HL-60 (cell line): ENCODE measurements at regions not wholly inside any gene's neighbourhood (a gene's known extent, or its start where the extent isn't known, plus 50 kb on each side); places are given as distances from the start of the nearest gene placed in this dataset.

Experiments used
- DNase-seq, 2 experiments: peaks; one replicate each; pipeline ENCODE4 v3.0.0-alpha.2; 2010 to 2020; ENCODE audit warnings: low read depth in 1 of 2, low spot score in 1 of 2
- H3K27ac ChIP-seq: fragments of 250-450 bp; sonication (Bioruptor Pico); replicated peaks from 2 replicates; pipeline ENCODE4 v1.5.1; 2020; ENCODE audit warnings: mild to moderate bottlenecking, moderate library complexity
- H3K27me3 ChIP-seq: fragments of 250-450 bp; sonication (Bioruptor Pico); 2 replicates; pipeline ENCODE4 v1.5.1; 2021; ENCODE audit warnings: mild to moderate bottlenecking, moderate library complexity; ENCODE audit not compliant: insufficient read depth, poor library complexity, severe bottlenecking
- H3K4me3 ChIP-seq: replicated peaks from 2 replicates; pipeline ENCODE4 v1.5.1; 2011; ENCODE audit warnings: mild to moderate bottlenecking, control low read depth, low read length; ENCODE audit not compliant: insufficient read depth
- CTCF ChIP-seq: IDR thresholded peaks from one replicate; pipeline ENCODE4 v1.5.1; 2011; ENCODE audit warnings: low read length, control low read depth, inconsistent platforms; ENCODE audit not compliant: insufficient read depth
- GABPA ChIP-seq: IDR thresholded peaks from 2 replicates; pipeline ENCODE4 v1.6.1; 2012; ENCODE audit warnings: low read depth
- POLR2AphosphoS5 ChIP-seq: IDR thresholded peaks from 2 replicates; pipeline ENCODE4 v1.6.1; 2012; ENCODE audit warnings: low read depth
- REST ChIP-seq: IDR thresholded peaks from 2 replicates; pipeline ENCODE4 v1.6.1; 2012; ENCODE audit warnings: low read depth; ENCODE audit not compliant: insufficient replicate concordance
- SPI1 ChIP-seq: IDR thresholded peaks from 2 replicates; pipeline ENCODE4 v1.6.1; 2012; ENCODE audit warnings: low read depth, mild to moderate bottlenecking, borderline replicate concordance

GRCh38 chr11:129738242-129738641 is 77.4 kb upstream of the TMEM45B start:
- DNase-seq, result no peak
- TF ChIP-seq CTCF (no peak), REST (no peak), POLR2AphosphoS5 (no peak), GABPA (no peak), SPI1 (no peak)
- Histone ChIP-seq H3K27ac (no peak overlapping the region), H3K4me3 (no peak overlapping the region), H3K27me3 (peaks cover 2% of the 10 kb centered on the region)

- no peak for TF ChIP-seq GABPA
- TF ChIP-seq REST, result no peak
- no peak for TF ChIP-seq SPI1
- no peak for TF ChIP-seq CTCF
- no peak for TF ChIP-seq POLR2AphosphoS5
- DNase-seq, result no peak
- Histone ChIP-seq H3K27me3 (peaks cover 2% of the 10 kb centered on the region), H3K27ac (no peak overlapping the region), H3K4me3 (no peak overlapping the region)
Observed at GRCh38 chr11:129739339-129739738, 76.3 kb upstream of the TMEM45B start.

- H3K27me3 ChIP-seq, result peaks cover 2% of the 10 kb centered on the region
- H3K4me3 ChIP-seq, result no peak overlapping the region
- no peak for DNase-seq
- no peak for TF ChIP-seq CTCF
- no peak for TF ChIP-seq GABPA
- TF ChIP-seq POLR2AphosphoS5, result no peak
- TF ChIP-seq SPI1, result no peak
- TF ChIP-seq REST, result no peak
- no peak overlapping the region for H3K27ac ChIP-seq
Observed at GRCh38 chr11:129740125-129740719, 75.4 kb upstream of the TMEM45B start.
